ENCODE measurements at regions not wholly inside any gene's neighbourhood (a gene's known extent, or its start where the extent isn't known, plus 50 kb on each side); places are given as distances from the start of the nearest gene placed in this dataset.

GRCh38 chr2:8277921-8278571 lies 403.8 kb upstream of the ID2 start:
- TF ChIP-seq POLR2AphosphoS5 (IDR thresholded peaks at IDR 0.05) (no peak), EP300 (IDR thresholded peaks at IDR 0.05) (no peak), CTCF (IDR thresholded peaks at IDR 0.05) (no peak), POLR2A (IDR thresholded peaks at IDR 0.05) (no peak)
- H3K9me3 ChIP-seq: no peaks in the 10 kb centered on the region
- WGBS, 2 donors: 75 to 87% methylated on average over 10 of the region's 10 CpGs
- no peak for DNase-seq
- no peaks in the 10 kb centered on the region for H3K36me3 ChIP-seq
- no peak overlapping the region for H3K4me3 ChIP-seq
- peaks cover 0 to 7% (median 3%) of the 10 kb centered on the region in 4 donors for H3K4me1 ChIP-seq
- H3K27ac ChIP-seq: no peak overlapping the region
- H3K27me3 ChIP-seq: no peaks in the 10 kb centered on the region
- intact Hi-C loops (cut with DNase I): no loop called here

GRCh38 chr2:8278709-8279354 lies 403.0 kb upstream of the ID2 start:
- Histone ChIP-seq H3K9me3 (no peaks in the 10 kb centered on the region), H3K36me3 (no peaks in the 10 kb centered on the region), H3K4me1 (peaks cover 0 to 7% (median 3%) of the 10 kb centered on the region in 4 donors), H3K27me3 (no peaks in the 10 kb centered on the region), H3K27ac (no peak overlapping the region), H3K4me3 (no peak overlapping the region)
- 91 to 94% methylated on average over 10 of the region's 10 CpGs for WGBS, 2 donors
- no peak for DNase-seq
- intact Hi-C loops (cut with DNase I): no loop called here
- TF ChIP-seq EP300 (IDR thresholded peaks at IDR 0.05): no peak
- no peak for TF ChIP-seq CTCF (IDR thresholded peaks at IDR 0.05)
- no peak for TF ChIP-seq POLR2A (IDR thresholded peaks at IDR 0.05)
- TF ChIP-seq POLR2AphosphoS5 (IDR thresholded peaks at IDR 0.05): no peak

GRCh38 chr2:8279506-8279905 lies 402.4 kb upstream of the ID2 start:
- no peak for DNase-seq
- WGBS, 2 donors: 97% methylated on average over 9 of the region's 9 CpGs
- no peak for TF ChIP-seq CTCF (IDR thresholded peaks at IDR 0.05)
- no peak for TF ChIP-seq EP300 (IDR thresholded peaks at IDR 0.05)
- intact Hi-C loops (cut with DNase I): no loop called here
- Histone ChIP-seq H3K36me3 (no peaks in the 10 kb centered on the region), H3K27ac (no peak overlapping the region), H3K4me3 (no peak overlapping the region), H3K4me1 (peaks cover 0 to 7% (median 3%) of the 10 kb centered on the region in 4 donors), H3K9me3 (no peaks in the 10 kb centered on the region), H3K27me3 (no peaks in the 10 kb centered on the region)

- Histone ChIP-seq H3K9me3 (no peaks in the 10 kb centered on the region), H3K27me3 (no peaks in the 10 kb centered on the region), H3K36me3 (no peaks in the 10 kb centered on the region), H3K27ac (no peak overlapping the region), H3K4me1 (peaks cover 0 to 7% (median 3%) of the 10 kb centered on the region in 4 donors), H3K4me3 (no peak overlapping the region)
- TF ChIP-seq POLR2A (IDR thresholded peaks at IDR 0.05): no peak
- TF ChIP-seq CTCF (IDR thresholded peaks at IDR 0.05): no peak
- TF ChIP-seq EP300 (IDR thresholded peaks at IDR 0.05): no peak
- TF ChIP-seq POLR2AphosphoS5 (IDR thresholded peaks at IDR 0.05): no peak
- intact Hi-C loops (cut with DNase I): no loop called here
- DNase-seq: no peak
- 37 to 79% methylated on average over 4 of the region's 4 CpGs for WGBS, 2 donors
These were observed 400.6 kb upstream of the ID2 start for GRCh38 chr2:8281234-8281633.
